ENCODE measurements at regions not wholly inside any gene's neighbourhood (a gene's known extent, or its start where the extent isn't known, plus 50 kb on each side); places are given as distances from the start of the nearest gene placed in this dataset.
A peak's percentile ranks its signal among the peaks of the same experiment; 100 is the strongest.

DNA sequence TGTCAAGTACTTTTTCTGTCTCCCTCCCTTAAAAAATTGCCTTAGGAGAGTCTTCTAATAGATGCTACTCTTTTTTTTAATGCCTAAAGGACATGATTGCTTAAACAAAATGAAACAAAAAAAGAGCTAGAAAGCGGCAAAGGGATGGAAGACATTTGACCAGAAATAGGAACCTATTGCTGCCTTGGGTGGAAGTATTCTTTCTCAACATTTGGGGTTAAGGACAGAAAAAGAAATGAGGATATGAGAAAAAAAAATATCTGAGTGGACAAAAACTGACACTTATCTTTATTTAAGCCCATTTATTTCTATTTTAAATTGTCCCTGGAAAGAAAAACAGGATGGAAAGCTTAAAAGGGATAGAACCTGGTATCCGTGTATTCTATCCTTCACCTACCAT lies 664.9 kb upstream of the CITED2 start:
- DNase-seq (ENCODE audit: low read depth) = no peak
- TF ChIP-seq, protein P1, sequence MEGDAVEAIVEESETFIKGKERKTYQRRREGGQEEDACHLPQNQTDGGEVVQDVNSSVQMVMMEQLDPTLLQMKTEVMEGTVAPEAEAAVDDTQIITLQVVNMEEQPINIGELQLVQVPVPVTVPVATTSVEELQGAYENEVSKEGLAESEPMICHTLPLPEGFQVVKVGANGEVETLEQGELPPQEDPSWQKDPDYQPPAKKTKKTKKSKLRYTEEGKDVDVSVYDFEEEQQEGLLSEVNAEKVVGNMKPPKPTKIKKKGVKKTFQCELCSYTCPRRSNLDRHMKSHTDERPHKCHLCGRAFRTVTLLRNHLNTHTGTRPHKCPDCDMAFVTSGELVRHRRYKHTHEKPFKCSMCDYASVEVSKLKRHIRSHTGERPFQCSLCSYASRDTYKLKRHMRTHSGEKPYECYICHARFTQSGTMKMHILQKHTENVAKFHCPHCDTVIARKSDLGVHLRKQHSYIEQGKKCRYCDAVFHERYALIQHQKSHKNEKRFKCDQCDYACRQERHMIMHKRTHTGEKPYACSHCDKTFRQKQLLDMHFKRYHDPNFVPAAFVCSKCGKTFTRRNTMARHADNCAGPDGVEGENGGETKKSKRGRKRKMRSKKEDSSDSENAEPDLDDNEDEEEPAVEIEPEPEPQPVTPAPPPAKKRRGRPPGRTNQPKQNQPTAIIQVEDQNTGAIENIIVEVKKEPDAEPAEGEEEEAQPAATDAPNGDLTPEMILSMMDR (IDR thresholded peaks at IDR 0.05; ENCODE audit: insufficient read depth, low read length) = no peak
- H3K4me3 ChIP-seq (ENCODE audit: low read depth, low read length) = no peak overlapping the region

DNA sequence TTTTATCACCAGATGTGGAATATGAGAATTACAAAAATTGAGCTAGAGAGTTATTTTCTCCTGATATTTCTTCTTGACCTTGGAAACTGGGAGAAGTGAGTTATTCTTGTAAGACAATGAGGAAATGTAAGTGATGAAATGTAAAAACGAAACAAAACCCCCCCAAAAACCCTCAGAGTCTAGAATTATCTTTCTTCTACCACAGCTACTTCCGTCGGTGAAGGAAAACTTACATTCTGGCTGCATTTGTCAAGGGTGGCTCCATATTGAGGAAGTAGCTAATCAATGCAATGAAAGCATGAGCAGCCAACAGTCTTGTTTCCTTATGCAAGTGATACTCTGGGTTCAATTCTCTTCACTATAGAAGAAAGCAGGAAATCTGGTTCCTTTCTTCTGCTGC lies 661.7 kb upstream of the CITED2 start:
- H3K4me3 ChIP-seq (ENCODE audit: low read depth, low read length) = no peak overlapping the region
- DNase-seq (ENCODE audit: low read depth) = no peak
- TF ChIP-seq, protein P1 (IDR thresholded peaks at IDR 0.05; ENCODE audit: insufficient read depth, low read length) = no peak

DNA sequence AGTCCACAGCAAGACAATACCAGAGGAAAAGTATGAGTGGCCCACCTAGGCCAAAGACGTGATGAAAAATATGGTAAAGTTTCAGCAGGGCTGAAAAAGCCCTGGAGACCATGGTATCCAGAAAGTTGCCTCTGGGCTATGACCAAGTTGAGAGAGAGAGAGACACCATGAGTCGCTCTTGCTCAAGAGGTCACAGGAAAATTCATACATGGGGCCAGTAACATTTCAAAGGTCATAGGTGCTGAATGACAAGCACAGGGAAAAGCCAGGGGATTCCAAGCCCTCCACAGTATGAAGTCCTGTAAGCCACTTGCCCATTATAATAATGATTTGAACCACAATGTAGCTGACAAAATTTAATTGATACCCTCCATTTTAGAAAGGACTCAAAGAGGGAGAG lies 657.7 kb upstream of the CITED2 start:
- H3K4me3 ChIP-seq (ENCODE audit: low read depth, low read length) = no peak overlapping the region
- TF ChIP-seq, protein P1 (IDR thresholded peaks at IDR 0.05; ENCODE audit: insufficient read depth, low read length) = no peak
- no peak for DNase-seq (ENCODE audit: low read depth)

DNA sequence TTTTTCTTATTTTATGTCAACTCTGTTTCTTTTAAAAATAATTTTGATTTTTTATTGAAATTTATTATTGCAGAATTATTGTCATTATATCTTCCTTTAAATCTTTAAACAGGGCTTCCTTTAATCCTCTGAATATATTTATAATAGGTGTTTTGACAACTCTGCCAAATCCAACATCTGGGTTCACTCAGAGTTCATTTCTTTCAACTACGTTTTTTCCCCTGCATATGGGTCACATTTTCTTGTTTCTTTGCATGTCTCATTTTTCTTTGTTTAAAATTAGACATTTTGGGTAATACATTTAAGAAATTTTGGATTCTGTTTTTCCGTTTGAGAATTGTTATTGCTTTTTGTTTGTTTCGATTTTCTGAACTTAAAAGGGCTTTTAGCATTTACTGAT lies 655.1 kb upstream of the CITED2 start:
- TF ChIP-seq, protein P1 (IDR thresholded peaks at IDR 0.05; ENCODE audit: insufficient read depth, low read length) = no peak
- DNase-seq (ENCODE audit: low read depth) = peak; percentile 41
- no peak overlapping the region for H3K4me3 ChIP-seq (ENCODE audit: low read depth, low read length)

DNA sequence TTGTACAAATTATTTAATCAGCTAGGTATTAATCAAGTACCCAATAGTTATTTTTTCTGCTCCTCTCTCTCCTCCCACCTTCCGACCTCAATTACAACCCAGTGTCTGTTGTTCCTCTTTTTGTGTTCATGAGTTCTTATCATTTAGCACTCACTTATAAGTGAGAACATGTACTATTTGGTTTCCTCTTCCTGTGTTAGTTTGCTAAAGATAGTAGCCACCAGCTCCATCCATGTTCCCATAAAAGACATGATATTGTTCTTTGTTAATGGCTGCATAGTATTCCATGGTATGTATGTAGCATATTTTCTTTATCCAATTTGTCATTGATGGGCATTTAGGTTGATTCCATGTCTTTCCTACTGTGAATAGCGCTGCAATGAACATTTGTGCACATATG lies 652.8 kb upstream of the CITED2 start:
- DNase-seq (ENCODE audit: low read depth) = no peak
- H3K4me3 ChIP-seq (ENCODE audit: low read depth, low read length) = no peak overlapping the region
- TF ChIP-seq, protein P1 (IDR thresholded peaks at IDR 0.05; ENCODE audit: insufficient read depth, low read length) = no peak

DNA sequence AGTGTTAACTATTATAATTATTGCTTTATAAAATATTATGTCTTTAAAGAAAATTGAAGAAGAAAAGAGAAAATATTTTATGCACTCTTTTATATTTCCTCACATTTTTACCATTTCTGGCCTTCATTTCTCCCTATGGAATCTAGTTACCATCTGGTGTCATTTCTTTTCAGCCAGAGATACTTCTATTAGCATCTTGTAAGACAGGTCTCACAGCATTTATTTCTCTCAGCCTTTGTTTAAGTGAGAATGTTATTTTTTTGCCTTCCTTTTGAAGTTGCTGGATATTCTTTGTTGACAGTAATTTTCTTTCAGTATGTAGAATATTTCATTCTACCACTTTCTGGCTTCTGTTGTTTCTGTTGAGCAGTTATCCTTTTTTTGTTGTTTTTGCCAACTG lies 652.1 kb upstream of the CITED2 start:
- TF ChIP-seq, protein P1 (IDR thresholded peaks at IDR 0.05; ENCODE audit: insufficient read depth, low read length) = no peak
- H3K4me3 ChIP-seq (ENCODE audit: low read depth, low read length) = no peak overlapping the region
- DNase-seq (ENCODE audit: low read depth) = no peak

DNA sequence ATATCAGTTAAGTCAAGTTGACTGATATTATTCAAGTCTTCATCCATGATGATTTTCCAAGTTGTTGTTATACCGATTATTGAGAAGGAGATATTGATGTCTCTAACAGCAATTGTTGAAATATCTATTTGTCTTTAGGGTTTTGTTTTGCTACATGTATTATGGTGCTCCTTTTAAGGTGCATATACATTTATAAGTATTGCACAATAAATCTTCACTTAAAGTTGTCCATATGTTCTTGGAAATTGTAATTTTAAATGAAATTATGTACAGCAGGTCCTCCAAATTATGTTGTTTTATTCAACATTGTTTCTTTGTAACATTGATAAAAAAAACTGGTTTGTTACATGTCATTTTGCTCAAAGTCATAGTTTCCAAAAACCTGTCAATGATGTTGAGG lies 650.7 kb upstream of the CITED2 start:
- DNase-seq (ENCODE audit: low read depth) = no peak
- no peak overlapping the region for H3K4me3 ChIP-seq (ENCODE audit: low read depth, low read length)
- TF ChIP-seq, protein P1 (IDR thresholded peaks at IDR 0.05; ENCODE audit: insufficient read depth, low read length) = no peak
